Medulla oblongata (tissue), 1 donor: ENCODE measurements at regions not wholly inside any gene's neighbourhood (a gene's known extent, or its start where the extent isn't known, plus 50 kb on each side); places are given as distances from the start of the nearest gene placed in this dataset.

Experiments
- DNase-seq: peaks from one replicate; pipeline ENCODE4 v3.0.0-alpha.2; 2015; ENCODE audit errors: extremely low spot score

GRCh38 chr4:184528713-184529112 lies 54.4 kb upstream of the IRF2 start:
- DNase-seq: no peak

- DNase-seq: no peak
Measured at GRCh38 chr4:184528051-184528450, 53.7 kb upstream of the IRF2 start.

- DNase-seq: no peak
Measured at GRCh38 chr4:184526228-184526627, 51.9 kb upstream of the IRF2 start.
